Esophagus squamous epithelium (tissue), 5 donors: ENCODE measurements at regions not wholly inside any gene's neighbourhood (a gene's known extent, or its start where the extent isn't known, plus 50 kb on each side); places are given as distances from the start of the nearest gene placed in this dataset.

Experiments
- DNase-seq: peaks from one replicate; lab custom pipeline; 2025; lab: John Stamatoyannopoulos, UW
- H3K27ac ChIP-seq, 4 donors: fragments of 200-600 bp; sonication (generic); one replicate each; pipeline ENCODE4 v1.5.1; 2016 to 2019; ENCODE audit warnings: mild to moderate bottlenecking in 1 of 4
- H3K27me3 ChIP-seq, 4 donors: fragments of 200-600 bp; sonication (generic); 1 replicate in 3 of 4; 2 replicates in 1 of 4; pipeline versions ENCODE4 v1.5.1 to v1.6.0; 2017 to 2021; ENCODE audit warnings: antibody characterized with exemption in 1 of 4
- H3K36me3 ChIP-seq, 3 donors: fragments of 200-600 bp; sonication (generic); one replicate each; pipeline ENCODE4 v1.5.1; 2016 to 2019
- H3K4me1 ChIP-seq, 3 donors: fragments of 200-600 bp; sonication (generic); one replicate each; pipeline ENCODE4 v1.5.1; 2017 to 2019
- H3K4me3 ChIP-seq, 4 donors: fragments of 200-600 bp; sonication (generic); 1 replicate in 3 of 4; 2 replicates in 1 of 4; pipeline ENCODE4 v1.5.1; 2016 to 2019; ENCODE audit warnings: mild to moderate bottlenecking in 2 of 4, moderate library complexity in 1 of 4
- H3K9me3 ChIP-seq, 3 donors: fragments of 200-600 bp; sonication (generic); one replicate each; pipeline ENCODE4 v1.5.1; 2016 to 2019
- CTCF ChIP-seq, 6 experiments: fragments of 450-650 bp in 4 of 6; fragments of 200-600 bp in 2 of 6; sonication (generic) in 2 of 6; IDR thresholded peaks; one replicate each; pipeline ENCODE4 v1.5.1; 2016 to 2019; ENCODE audit warnings: antibody characterized with exemption in 6 of 6, mild to moderate bottlenecking in 4 of 6, moderate library complexity in 4 of 6
- POLR2A ChIP-seq, 4 donors: fragments of 450-650 bp; IDR thresholded peaks; one replicate each; pipeline ENCODE4 v1.6.1; 2017; ENCODE audit warnings: antibody characterized with exemption in 4 of 4, mild to moderate bottlenecking in 4 of 4, moderate library complexity in 3 of 4
- WGBS, 2 donors: methylation state at CpG; one replicate each; pipeline ENCODE4 v1.1.5; 2018; 5-methylcytosine and 5-hydroxymethylcytosine counted together
- intact Hi-C: fragments of 100-400 bp; cut with DNase I; formaldehyde crosslinking; loops from one replicate; pipeline ENCODE4 v1.15.0; 2022
- donor health status: DM: yes; HTN: yes; CAD: no.

GRCh38 chrX:40471965-40472648 lies 108.7 kb upstream of the ATP6AP2 start:
- peak overlapping the region; percentile 19 to 72 (median 49) for H3K27ac ChIP-seq
- TF ChIP-seq POLR2A (IDR thresholded peaks at IDR 0.05) (no peak), CTCF (IDR thresholded peaks at IDR 0.05) (peak in 2 of 6 experiments; percentile 12 to 21)
- no peaks in the 10 kb centered on the region for H3K36me3 ChIP-seq
- H3K4me3 ChIP-seq, result peak overlapping the region in 1 of 4 donors; percentile 19
- intact Hi-C loops, result no loop called here
- H3K4me1 ChIP-seq, result peaks cover 6 to 51% (median 6%) of the 10 kb centered on the region in 3 donors
- H3K9me3 ChIP-seq, result no peaks in the 10 kb centered on the region
- WGBS, 2 donors, result 6 to 36% methylated on average over 8 to 11 of the region's 16 CpGs
- no peak for DNase-seq
- peaks cover 0 to 3% (median 0%) of the 10 kb centered on the region in 4 donors for H3K27me3 ChIP-seq

- intact Hi-C loops, result no loop called here
- peaks cover 0 to 3% (median 0%) of the 10 kb centered on the region in 4 donors for H3K27me3 ChIP-seq
- no peaks in the 10 kb centered on the region for H3K9me3 ChIP-seq
- no peak for DNase-seq
- TF ChIP-seq POLR2A (IDR thresholded peaks at IDR 0.05) (no peak), CTCF (IDR thresholded peaks at IDR 0.05) (no peak)
- no peaks in the 10 kb centered on the region for H3K36me3 ChIP-seq
- peaks cover 6 to 51% (median 6%) of the 10 kb centered on the region in 3 donors for H3K4me1 ChIP-seq
- no peak overlapping the region for H3K4me3 ChIP-seq
- 84 to 92% methylated on average over 9 to 11 of the region's 11 CpGs for WGBS, 2 donors
- H3K27ac ChIP-seq, result no peak overlapping the region
Measured at GRCh38 chrX:40470830-40471429, 109.8 kb upstream of the ATP6AP2 start.

GRCh38 chrX:40469316-40469715 lies 111.5 kb upstream of the ATP6AP2 start:
- H3K27me3 ChIP-seq, result peaks cover 0 to 3% (median 0%) of the 10 kb centered on the region in 4 donors
- H3K4me3 ChIP-seq, result no peak overlapping the region
- H3K36me3 ChIP-seq, result no peaks in the 10 kb centered on the region
- H3K9me3 ChIP-seq, result no peaks in the 10 kb centered on the region
- DNase-seq, result no peak
- intact Hi-C loops, result loop anchor here (10.0 kb wide), 1 partner anchor 195 kb away; no protein-coding TSS in a partner anchor
- peak overlapping the region in 2 of 4 donors; percentile 32 to 61 for H3K27ac ChIP-seq
- TF ChIP-seq POLR2A (IDR thresholded peaks at IDR 0.05) (no peak), CTCF (IDR thresholded peaks at IDR 0.05) (no peak)
- 20 to 49% methylated on average over 2 to 4 of the region's 4 CpGs for WGBS, 2 donors
- peaks cover 6 to 44% (median 6%) of the 10 kb centered on the region in 3 donors for H3K4me1 ChIP-seq

GRCh38 chrX:40468033-40468846 lies 112.5 kb upstream of the ATP6AP2 start:
- Histone ChIP-seq H3K27ac (peak overlapping the region in 2 of 4 donors; percentile 32 to 61), H3K4me3 (no peak overlapping the region), H3K36me3 (no peaks in the 10 kb centered on the region), H3K9me3 (no peaks in the 10 kb centered on the region), H3K4me1 (peaks cover 6 to 33% (median 6%) of the 10 kb centered on the region in 3 donors), H3K27me3 (peaks cover 0 to 3% (median 0%) of the 10 kb centered on the region in 4 donors)
- TF ChIP-seq CTCF (IDR thresholded peaks at IDR 0.05) (peak in 4 of 6 experiments; percentile 35 to 55 (median 42)), POLR2A (IDR thresholded peaks at IDR 0.05) (no peak)
- DNase-seq, result no peak
- 0 to 56% methylated on average over 2 to 5 of the region's 5 CpGs for WGBS, 2 donors
- intact Hi-C loops, result loop anchor here (10.0 kb wide), 1 partner anchor 193 kb away; no protein-coding TSS in a partner anchor
